ENCODE measurements at regions not wholly inside any gene's neighbourhood (a gene's known extent, or its start where the extent isn't known, plus 50 kb on each side); places are given as distances from the start of the nearest gene placed in this dataset.

GRCh38 chr3:110031975-110032374, 694.6 kb upstream of the DPPA4 start:
- no peaks in the 10 kb centered on the region for H3K4me1 ChIP-seq
- H3K36me3 ChIP-seq: no peaks in the 10 kb centered on the region
- H3K9me3 ChIP-seq: no peaks in the 10 kb centered on the region
- no peaks in the 10 kb centered on the region for H3K27me3 ChIP-seq
- no peak overlapping the region for H3K27ac ChIP-seq
- DNase-seq: no peak
- no peak for FAIRE-seq
- ATAC-seq: no peak
- WGBS, 2 donors: 34 to 45% methylated on average over 2 of the region's 2 CpGs
- intact Hi-C loops (cut with DNase I): no loop called here
- H3K4me3 ChIP-seq: no peak overlapping the region
- TF ChIP-seq CTCF (IDR thresholded peaks at IDR 0.05): no peak

- no peaks in the 10 kb centered on the region for H3K4me1 ChIP-seq
- no peak for TF ChIP-seq CTCF (IDR thresholded peaks at IDR 0.05)
- H3K4me3 ChIP-seq: no peak overlapping the region
- H3K36me3 ChIP-seq: no peaks in the 10 kb centered on the region
- no peak overlapping the region for H3K27ac ChIP-seq
- intact Hi-C loops (cut with DNase I): no loop called here
- 57 to 66% methylated on average over 1 of the region's 1 CpG for whole genome bisulfite sequencing, 2 donors
- no peaks in the 10 kb centered on the region for H3K27me3 ChIP-seq
- DNase-seq (no peak), FAIRE-seq (no peak), ATAC-seq (no peak)
- no peaks in the 10 kb centered on the region for H3K9me3 ChIP-seq
Observed at GRCh38 chr3:110059431-110059830, 722.1 kb upstream of the DPPA4 start.

- intact Hi-C loops (cut with DNase I): no loop called here
- DNase-seq: no peak
- no peak for TF ChIP-seq CTCF (IDR thresholded peaks at IDR 0.05)
- no peaks in the 10 kb centered on the region for H3K9me3 ChIP-seq
- FAIRE-seq: no peak
- H3K27me3 ChIP-seq: no peaks in the 10 kb centered on the region
- H3K27ac ChIP-seq: no peak overlapping the region
- no peaks in the 10 kb centered on the region for H3K4me1 ChIP-seq
- H3K36me3 ChIP-seq: no peaks in the 10 kb centered on the region
- no peak for ATAC-seq
- H3K4me3 ChIP-seq: no peak overlapping the region
Observed at GRCh38 chr3:110062716-110063115, 725.4 kb upstream of the DPPA4 start.

- DNase-seq: no peak
- no peak for TF ChIP-seq CTCF (IDR thresholded peaks at IDR 0.05)
- no peak overlapping the region for H3K4me3 ChIP-seq
- H3K36me3 ChIP-seq: no peaks in the 10 kb centered on the region
- H3K9me3 ChIP-seq: no peaks in the 10 kb centered on the region
- FAIRE-seq: no peak
- ATAC-seq: no peak
- WGBS, 2 donors: 39 to 42% methylated on average over 1 of the region's 1 CpG
- H3K27me3 ChIP-seq: no peaks in the 10 kb centered on the region
- intact Hi-C loops (cut with DNase I): no loop called here
- no peak overlapping the region for H3K27ac ChIP-seq
- no peaks in the 10 kb centered on the region for H3K4me1 ChIP-seq
Observed at GRCh38 chr3:110063178-110063577, 725.8 kb upstream of the DPPA4 start.

GRCh38 chr3:110066206-110066605, 728.9 kb upstream of the DPPA4 start:
- no peak for ATAC-seq
- Histone ChIP-seq H3K4me3 (no peak overlapping the region), H3K4me1 (peaks cover 0 to 10% (median 0%) of the 10 kb centered on the region in 3 donors), H3K9me3 (no peaks in the 10 kb centered on the region), H3K27ac (no peak overlapping the region), H3K36me3 (no peaks in the 10 kb centered on the region), H3K27me3 (no peaks in the 10 kb centered on the region)
- intact Hi-C loops (cut with DNase I): no loop called here
- FAIRE-seq: no peak
- no peak for DNase-seq
- 60 to 62% methylated on average over 3 of the region's 3 CpGs for WGBS, 2 donors
- no peak for TF ChIP-seq CTCF (IDR thresholded peaks at IDR 0.05)

Data from pancreas (tissue), 10 donors.